ENCODE measurements at regions not wholly inside any gene's neighbourhood (a gene's known extent, or its start where the extent isn't known, plus 50 kb on each side); places are given as distances from the start of the nearest gene placed in this dataset.
"Not testable (repeated sequence)": the region's sequence is repeated elsewhere in the genome, so short reads cannot be mapped to it uniquely, and the experiment has no call there.

DNA sequence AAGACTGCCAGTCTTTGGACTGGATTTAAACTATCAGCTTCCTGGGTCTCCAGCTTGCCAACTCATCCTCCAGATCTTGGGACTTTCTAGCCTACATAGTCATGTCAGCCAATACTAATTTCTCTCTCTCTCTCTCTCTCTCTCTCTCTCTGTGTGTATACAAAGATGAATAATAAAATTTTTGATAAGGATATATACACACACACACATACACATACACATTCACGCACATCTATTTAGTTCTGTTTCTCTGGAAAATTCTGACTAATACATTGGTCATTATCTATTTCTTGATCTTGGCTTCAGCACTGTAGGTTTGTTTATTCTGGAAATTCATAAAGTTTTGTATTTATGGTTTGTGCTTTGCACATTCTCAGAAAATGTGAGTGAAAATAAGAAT, 1606.2 kb upstream of the NUDT12 start:
- DNase-seq (ENCODE audit: low spot score): no peak

DNA sequence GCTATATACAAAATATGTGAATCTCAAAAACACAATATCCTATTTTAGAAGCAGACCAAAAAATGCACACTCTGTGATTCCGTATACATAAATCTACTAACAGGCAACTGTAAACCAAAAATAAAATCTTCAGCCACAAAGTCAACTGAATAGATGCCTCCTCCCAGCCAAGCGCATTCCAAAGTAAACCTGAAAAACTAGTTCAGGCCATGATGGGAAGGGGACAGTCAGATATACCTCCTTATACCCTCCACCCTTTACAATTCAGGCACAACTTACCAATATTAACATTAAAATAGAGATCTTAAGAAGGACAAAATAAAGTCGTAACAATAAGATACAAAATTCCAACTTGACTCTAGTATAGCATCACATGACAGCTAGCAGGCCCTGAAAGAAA, 1604.5 kb upstream of the NUDT12 start:
- no peak for DNase-seq (ENCODE audit: low spot score)

- no peak for DNase-seq (ENCODE audit: low spot score)
Measured at GRCh38 chr5:105163547-105163946, 1601.0 kb upstream of the NUDT12 start.

DNA sequence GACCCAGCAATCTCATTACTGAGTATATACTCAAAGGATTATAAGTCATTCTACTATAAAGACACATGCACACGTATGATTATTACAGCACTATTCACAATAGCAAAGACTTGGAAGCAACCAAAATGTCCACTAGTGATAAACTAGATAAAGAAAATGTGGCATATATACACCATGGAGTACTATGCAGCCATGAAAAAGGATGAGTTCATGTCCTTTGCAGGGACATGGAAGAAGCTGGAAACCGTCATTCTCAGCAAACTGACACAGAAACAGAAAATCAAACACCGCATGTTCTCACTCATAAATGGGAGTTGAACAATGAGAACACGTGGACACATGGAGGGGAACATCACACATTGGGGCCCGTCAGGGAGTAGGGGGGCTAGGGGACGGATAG, 1600.0 kb upstream of the NUDT12 start:
- DNase-seq (ENCODE audit: low spot score): not testable (repeated sequence)

GRCh38 chr5:105158526-105158925, 1595.9 kb upstream of the NUDT12 start:
- DNase-seq (ENCODE audit: low spot score): no peak

DNA sequence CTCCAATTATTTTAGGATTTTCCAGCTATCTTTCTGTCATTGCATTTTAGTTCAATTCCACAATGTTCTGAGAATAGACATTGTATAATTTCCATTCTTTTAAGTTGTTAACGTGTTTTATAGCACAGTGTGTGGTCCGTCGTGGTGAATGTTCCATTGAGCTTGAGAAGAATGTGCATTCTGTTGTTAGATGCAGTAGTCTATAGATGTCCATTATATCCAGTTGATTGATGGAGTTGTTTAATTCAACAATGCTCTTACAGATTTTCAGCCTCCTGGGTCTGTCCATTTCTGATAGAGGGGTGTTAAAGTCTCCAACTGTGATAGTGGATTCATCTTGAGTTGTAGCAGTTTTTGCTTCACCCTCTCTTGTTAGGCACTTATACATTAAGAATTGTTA, 1587.7 kb upstream of the NUDT12 start:
- DNase-seq (ENCODE audit: low spot score): no peak

DNA sequence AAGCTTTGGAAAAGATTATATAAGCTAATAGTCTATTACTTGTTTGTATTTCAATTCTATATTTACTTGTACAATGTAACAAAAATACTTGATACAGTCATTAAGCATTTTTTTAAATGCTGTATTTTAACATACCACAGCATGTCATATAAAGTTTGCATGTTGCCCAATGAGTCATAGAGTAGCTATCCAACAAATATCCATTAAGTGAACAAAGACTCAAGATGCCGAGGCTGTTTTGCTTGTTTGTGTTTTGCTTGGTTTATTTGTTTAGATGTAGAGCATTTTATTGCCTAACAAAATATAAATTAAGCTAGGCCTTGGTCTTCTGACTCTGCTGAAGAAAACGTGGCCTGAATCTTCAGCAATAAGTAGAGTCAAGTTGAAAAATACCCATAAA, 1584.3 kb upstream of the NUDT12 start:
- DNase-seq (ENCODE audit: low spot score): no peak

DNA sequence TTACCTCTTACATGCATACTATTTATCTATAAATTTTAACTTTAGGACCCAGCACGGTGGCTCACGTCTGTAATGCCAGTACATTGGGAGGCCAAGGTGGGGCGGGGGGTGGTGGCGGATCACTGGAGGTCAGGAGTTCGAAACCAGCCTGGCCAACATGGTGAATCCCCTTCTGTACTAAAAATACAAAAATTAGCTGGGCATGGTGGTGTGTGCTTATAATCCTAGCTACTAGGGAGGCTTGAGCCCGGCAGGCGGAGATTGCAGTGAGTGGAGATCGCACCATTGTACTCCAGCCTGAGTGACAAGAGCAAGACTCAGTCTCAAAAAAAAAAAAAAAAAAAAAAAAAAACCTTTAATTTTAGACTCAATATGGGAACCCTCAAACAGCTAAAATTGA, 1582.6 kb upstream of the NUDT12 start:
- DNase-seq (ENCODE audit: low spot score): no peak

DNA sequence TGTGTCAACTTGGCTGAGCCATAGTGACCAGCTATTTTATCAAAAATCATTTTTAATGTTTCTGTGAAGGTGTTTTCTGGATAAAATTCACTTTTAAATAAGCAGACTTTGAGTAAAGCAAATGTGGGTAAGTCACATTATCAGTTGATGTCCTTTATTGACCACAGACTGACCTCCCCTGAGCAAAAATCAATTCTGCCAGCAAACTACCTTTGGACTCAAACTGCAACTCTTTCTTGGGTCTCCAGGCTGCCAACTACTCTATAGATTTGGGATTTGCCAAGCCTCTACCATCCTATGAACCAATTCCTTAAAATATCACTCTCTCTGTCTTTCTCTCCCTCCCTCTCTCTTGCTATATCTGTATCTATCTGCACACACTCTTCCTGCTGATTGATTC, 1571.7 kb upstream of the NUDT12 start:
- DNase-seq (ENCODE audit: low spot score): no peak

DNA sequence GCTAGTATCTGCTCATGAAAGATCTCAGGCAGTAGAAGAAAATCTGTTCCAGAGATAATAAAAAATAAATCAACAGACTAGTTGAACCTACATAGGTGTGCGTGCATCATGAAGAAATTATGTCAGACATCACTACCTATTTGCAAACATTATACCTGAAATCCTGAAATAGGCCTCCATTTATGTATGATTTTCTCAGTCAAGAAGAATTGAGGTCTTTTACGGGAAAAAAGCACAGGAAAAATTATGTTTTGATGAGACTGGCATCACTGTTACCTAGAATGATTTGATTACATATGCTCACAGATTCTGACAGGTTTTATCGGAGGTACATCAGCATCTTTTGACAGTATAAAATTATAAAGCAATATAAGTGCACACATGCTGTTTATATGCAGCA, 1570.5 kb upstream of the NUDT12 start:
- DNase-seq (ENCODE audit: low spot score): no peak

DNA sequence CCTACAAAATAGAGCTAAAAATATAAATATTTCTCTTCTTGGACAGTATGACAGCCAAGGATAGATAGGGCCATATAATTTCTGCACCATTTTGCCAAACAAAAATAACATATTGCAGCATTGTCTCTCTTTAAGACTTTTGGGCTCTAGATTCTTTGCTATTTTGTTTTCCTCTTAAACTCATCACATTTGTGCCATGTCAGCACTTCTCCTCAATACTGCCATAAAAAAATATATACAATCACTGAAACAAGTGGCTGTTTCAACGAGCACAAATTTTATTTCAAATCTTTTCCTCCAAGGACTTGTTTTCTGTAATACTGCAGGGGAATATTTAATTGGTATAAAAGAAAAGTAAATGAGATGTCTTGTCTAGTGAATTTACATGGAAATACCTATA, 1570.0 kb upstream of the NUDT12 start:
- no peak for DNase-seq (ENCODE audit: low spot score)

DNA sequence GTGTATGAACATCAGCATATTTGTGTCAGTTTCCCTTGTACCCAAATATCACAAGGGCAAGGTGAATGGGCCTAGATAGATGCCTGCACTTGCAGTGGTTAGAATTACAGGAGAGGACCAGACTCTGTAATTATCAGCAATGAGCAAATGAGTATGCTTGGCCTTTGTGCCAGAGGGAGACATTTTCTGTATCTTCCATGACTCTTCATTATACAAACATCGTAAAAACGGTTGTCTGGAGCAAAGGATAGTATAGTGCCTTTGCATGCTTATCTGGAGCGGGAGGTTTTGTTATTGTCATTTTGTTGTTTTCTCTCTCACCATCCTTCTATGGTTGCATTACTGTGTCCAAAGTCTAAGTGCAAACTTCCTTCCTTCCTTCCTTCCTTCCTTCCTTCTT, 1568.5 kb upstream of the NUDT12 start:
- no peak for DNase-seq (ENCODE audit: low spot score)

DNA sequence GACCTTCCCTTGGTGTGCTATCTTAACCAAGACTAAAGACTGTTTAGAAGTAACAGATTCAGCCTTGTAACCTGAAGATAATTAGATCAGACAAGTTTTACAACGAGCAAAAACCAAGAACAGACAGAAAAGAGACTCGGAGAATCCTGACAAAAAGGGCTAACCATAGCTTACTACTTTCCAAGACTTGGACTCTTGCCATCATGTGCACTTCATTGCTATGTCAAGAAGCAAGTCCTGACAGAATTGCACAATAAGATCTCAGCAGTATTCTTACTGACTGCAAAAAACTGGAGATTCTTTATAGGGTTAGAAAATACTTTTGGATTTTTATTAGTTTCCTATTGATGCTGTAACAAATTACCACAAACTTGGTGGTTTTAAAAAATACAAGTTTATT, 1539.0 kb upstream of the NUDT12 start:
- DNase-seq (ENCODE audit: low spot score): no peak

DNA sequence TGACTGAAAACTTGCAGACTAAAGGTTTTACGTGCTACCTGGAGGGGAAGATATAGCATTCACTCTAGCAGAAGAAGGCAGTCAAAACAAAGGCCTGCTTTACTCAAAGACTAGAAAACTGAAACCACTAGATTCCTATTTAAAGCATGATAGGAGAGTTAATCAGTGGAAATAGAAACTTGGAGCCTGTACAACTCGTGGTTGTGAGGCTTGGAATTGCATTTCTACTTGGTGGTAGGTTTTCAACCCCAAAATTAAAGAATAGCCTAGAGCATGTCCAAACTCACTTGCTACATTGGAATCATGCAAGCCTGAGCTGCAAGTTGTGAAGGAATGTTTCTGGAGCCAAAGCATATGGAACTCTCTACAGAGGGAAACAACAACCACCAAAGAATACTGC, 1526.4 kb upstream of the NUDT12 start:
- no peak for DNase-seq (ENCODE audit: low spot score)

GRCh38 chr5:105088102-105088501, 1525.5 kb upstream of the NUDT12 start:
- no peak for DNase-seq (ENCODE audit: low spot score)

- no peak for DNase-seq (ENCODE audit: low spot score)
Measured at GRCh38 chr5:105057893-105058292, 1495.3 kb upstream of the NUDT12 start.

DNA sequence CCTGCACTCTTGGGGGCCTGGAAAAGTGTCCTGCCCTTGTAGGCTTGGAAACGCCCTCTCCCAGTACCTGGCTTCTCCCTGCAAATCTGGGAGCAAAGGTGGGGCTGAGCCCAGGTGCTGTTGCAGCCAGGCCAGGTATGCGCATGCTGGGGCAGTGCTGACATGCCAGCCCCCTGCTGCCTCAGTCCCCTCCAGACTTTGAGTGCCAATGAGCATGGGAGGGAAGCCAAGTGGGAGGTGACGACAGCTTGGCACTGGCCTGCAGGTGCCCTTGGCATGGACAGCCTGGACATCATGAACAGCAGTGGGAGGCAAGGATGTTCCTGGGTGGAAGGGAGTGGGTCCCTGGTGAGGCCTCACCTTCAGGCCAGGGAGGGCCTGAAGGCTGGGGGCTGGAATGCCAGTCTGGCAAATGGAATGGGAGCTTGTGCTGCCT, 1494.4 kb upstream of the NUDT12 start:
- no peak for DNase-seq (ENCODE audit: low spot score)

- DNase-seq (ENCODE audit: low spot score): no peak
Measured at GRCh38 chr5:105054406-105054805, 1491.8 kb upstream of the NUDT12 start.

GRCh38 chr5:105042623-105043022, 1480.0 kb upstream of the NUDT12 start:
- no peak for DNase-seq (ENCODE audit: low spot score)

DNA sequence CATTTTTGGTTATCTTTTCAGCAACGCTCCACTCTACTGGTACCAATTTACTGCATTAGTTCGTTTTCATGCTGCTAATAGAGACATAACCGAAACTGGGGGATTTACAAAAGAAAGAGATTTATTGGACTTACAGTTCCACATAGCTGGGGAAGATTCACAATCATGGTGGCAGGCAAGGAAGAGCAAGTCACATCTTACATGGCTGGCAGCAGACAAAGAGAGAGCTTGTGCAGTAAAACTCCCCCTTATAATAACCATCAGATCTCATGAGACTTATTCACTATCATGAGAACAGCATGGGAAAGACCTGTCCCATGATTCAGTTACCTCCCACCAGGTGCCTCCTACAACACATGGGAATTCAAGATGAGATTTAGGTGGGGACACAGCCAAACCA, 1474.2 kb upstream of the NUDT12 start:
- DNase-seq (ENCODE audit: low spot score): not testable (repeated sequence)

DNA sequence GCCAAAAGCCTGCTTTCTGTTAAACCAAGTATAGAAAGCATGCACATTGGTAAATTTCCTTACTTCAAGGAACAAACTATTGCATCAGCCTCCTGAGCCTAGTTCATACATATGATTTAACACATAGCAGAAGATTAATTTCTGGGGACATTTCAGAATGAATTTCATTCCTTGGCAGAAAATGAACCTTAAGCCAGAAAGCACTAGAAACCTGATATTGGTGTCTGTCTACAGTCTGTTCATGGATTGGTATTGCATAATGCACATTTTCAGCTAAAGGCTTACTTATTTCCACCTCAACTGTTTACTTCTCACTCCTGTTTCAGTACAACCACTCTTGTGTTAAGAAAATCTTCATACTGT, 1471.8 kb upstream of the NUDT12 start:
- DNase-seq (ENCODE audit: low spot score): no peak

GRCh38 chr5:105033637-105034400, 1471.2 kb upstream of the NUDT12 start:
- DNase-seq (ENCODE audit: low spot score): no peak

- no peak for DNase-seq (ENCODE audit: low spot score)
Measured at GRCh38 chr5:105032917-105033316, 1470.3 kb upstream of the NUDT12 start.

DNA sequence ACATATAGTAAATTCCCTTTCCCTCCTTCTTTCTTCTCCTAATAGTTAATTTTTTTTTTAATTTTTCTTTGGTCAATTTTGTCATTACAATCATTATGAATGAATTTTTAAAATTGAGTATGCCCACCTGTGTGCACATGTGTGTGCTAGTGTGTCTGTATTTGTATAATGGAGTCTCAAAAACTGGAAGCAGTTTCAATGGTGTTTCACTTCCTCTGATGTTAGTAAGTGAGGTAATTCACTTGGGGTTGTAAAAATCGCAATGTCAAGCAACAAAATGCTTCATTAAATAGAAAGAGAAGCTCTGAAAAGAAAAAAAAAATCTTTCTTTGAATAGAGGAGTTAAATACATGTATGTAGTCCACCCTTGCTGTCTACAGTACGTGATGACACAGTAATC, 1467.6 kb upstream of the NUDT12 start:
- no peak for DNase-seq (ENCODE audit: low spot score)

GRCh38 chr5:105015098-105015497, 1452.5 kb upstream of the NUDT12 start:
- DNase-seq (ENCODE audit: low spot score): no peak

Data from kidney capillary endothelial cell (primary cell).